ENCODE measurements at regions not wholly inside any gene's neighbourhood (a gene's known extent, or its start where the extent isn't known, plus 50 kb on each side); places are given as distances from the start of the nearest gene placed in this dataset.

DNA sequence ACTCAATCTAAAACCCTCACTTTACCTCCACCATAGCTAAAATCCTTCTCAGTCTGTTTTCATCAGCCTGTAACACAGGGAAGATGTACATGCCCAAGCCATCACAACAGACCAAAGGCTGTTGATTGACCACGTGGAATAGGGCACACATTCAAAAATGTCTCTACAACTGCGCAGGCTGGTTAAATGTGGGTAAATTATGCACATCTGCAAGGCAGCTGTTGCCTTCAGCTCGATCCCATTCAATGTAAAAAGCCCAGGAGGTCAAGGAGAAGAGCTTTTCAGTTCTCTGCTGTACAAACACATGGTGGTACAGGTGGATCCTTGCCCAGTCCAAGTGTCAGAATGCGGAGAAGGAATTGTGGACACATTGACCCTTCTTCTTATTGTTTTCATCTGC, 354.0 kb downstream of the FLRT2 start:
- Mint-ChIP-seq H3K4me3 (ENCODE audit: low read depth, unreplicated experiment) (no peak overlapping the region), H3K9me3 (ENCODE audit: low read depth, unreplicated experiment) (peaks cover 14% of the 10 kb centered on the region), H3K27me3 (ENCODE audit: unreplicated experiment) (no peaks in the 10 kb centered on the region), H3K4me1 (ENCODE audit: low read depth, unreplicated experiment) (no peaks in the 10 kb centered on the region), H3K36me3 (ENCODE audit: insufficient read depth, unreplicated experiment) (no peaks in the 10 kb centered on the region), H3K27ac (ENCODE audit: unreplicated experiment) (no peak overlapping the region)
- CTCF ChIA-PET, result no interaction called here
- no peak for DNase-seq
- TF ChIP-seq, protein P1, sequence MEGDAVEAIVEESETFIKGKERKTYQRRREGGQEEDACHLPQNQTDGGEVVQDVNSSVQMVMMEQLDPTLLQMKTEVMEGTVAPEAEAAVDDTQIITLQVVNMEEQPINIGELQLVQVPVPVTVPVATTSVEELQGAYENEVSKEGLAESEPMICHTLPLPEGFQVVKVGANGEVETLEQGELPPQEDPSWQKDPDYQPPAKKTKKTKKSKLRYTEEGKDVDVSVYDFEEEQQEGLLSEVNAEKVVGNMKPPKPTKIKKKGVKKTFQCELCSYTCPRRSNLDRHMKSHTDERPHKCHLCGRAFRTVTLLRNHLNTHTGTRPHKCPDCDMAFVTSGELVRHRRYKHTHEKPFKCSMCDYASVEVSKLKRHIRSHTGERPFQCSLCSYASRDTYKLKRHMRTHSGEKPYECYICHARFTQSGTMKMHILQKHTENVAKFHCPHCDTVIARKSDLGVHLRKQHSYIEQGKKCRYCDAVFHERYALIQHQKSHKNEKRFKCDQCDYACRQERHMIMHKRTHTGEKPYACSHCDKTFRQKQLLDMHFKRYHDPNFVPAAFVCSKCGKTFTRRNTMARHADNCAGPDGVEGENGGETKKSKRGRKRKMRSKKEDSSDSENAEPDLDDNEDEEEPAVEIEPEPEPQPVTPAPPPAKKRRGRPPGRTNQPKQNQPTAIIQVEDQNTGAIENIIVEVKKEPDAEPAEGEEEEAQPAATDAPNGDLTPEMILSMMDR (IDR thresholded peaks at IDR 0.05; ENCODE audit: unreplicated experiment), result no peak
- intact Hi-C loops (cut with micrococcal nuclease; ENCODE audit: unreplicated experiment), result no loop called here
- no TSS peak for BruUV-seq (replicated peaks)

DNA sequence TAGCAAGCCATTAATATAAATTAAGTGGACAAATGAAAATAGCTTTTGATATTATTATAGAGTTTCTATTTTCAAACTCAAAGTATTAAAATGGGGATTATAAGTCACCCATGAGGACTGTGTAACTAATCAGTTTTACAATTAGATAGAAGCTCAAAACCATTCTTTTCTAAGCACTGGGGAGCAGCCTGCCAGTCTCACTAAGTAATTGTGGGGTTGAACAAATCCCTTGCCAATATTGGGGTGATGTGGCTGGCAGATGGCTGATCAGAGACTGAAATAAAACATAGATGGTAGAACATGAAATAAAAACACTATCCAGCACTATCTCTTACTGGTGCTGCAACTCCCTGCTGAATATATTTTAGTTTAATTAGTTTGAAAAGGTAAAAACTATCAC, 353.2 kb downstream of the FLRT2 start:
- H3K27me3 Mint-ChIP-seq (ENCODE audit: unreplicated experiment), result no peaks in the 10 kb centered on the region
- no peak overlapping the region for H3K4me3 Mint-ChIP-seq (ENCODE audit: low read depth, unreplicated experiment)
- no peaks in the 10 kb centered on the region for H3K36me3 Mint-ChIP-seq (ENCODE audit: insufficient read depth, unreplicated experiment)
- intact Hi-C loops (cut with micrococcal nuclease; ENCODE audit: unreplicated experiment), result no loop called here
- no peak for DNase-seq
- CTCF ChIA-PET, result no interaction called here
- no peak overlapping the region for H3K27ac Mint-ChIP-seq (ENCODE audit: unreplicated experiment)
- H3K9me3 Mint-ChIP-seq (ENCODE audit: low read depth, unreplicated experiment), result peaks cover 14% of the 10 kb centered on the region
- BruUV-seq (replicated peaks), result no TSS peak
- TF ChIP-seq, protein P1 (IDR thresholded peaks at IDR 0.05; ENCODE audit: unreplicated experiment), result no peak
- H3K4me1 Mint-ChIP-seq (ENCODE audit: low read depth, unreplicated experiment), result no peaks in the 10 kb centered on the region

- Mint-ChIP-seq H3K36me3 (ENCODE audit: insufficient read depth, unreplicated experiment) (no peaks in the 10 kb centered on the region), H3K9me3 (ENCODE audit: low read depth, unreplicated experiment) (peaks cover 14% of the 10 kb centered on the region), H3K4me3 (ENCODE audit: low read depth, unreplicated experiment) (no peak overlapping the region), H3K4me1 (ENCODE audit: low read depth, unreplicated experiment) (no peaks in the 10 kb centered on the region), H3K27ac (ENCODE audit: unreplicated experiment) (no peak overlapping the region), H3K27me3 (ENCODE audit: unreplicated experiment) (no peaks in the 10 kb centered on the region)
- BruUV-seq (replicated peaks), result no TSS peak
- TF ChIP-seq, protein P1 (IDR thresholded peaks at IDR 0.05; ENCODE audit: unreplicated experiment), result no peak
- intact Hi-C loops (cut with micrococcal nuclease; ENCODE audit: unreplicated experiment), result no loop called here
- CTCF ChIA-PET, result no interaction called here
- DNase-seq, result no peak
These were observed 352.0 kb downstream of the FLRT2 start for GRCh38 chr14:85881935-85882334.

- intact Hi-C loops (cut with micrococcal nuclease; ENCODE audit: unreplicated experiment), result no loop called here
- TF ChIP-seq, protein P1 (IDR thresholded peaks at IDR 0.05; ENCODE audit: unreplicated experiment), result no peak
- no peak for DNase-seq
- no peaks in the 10 kb centered on the region for H3K4me1 Mint-ChIP-seq (ENCODE audit: low read depth, unreplicated experiment)
- H3K27me3 Mint-ChIP-seq (ENCODE audit: unreplicated experiment), result no peaks in the 10 kb centered on the region
- H3K36me3 Mint-ChIP-seq (ENCODE audit: insufficient read depth, unreplicated experiment), result no peaks in the 10 kb centered on the region
- peaks cover 11% of the 10 kb centered on the region for H3K9me3 Mint-ChIP-seq (ENCODE audit: low read depth, unreplicated experiment)
- BruUV-seq (replicated peaks), result no TSS peak
- CTCF ChIA-PET, result no interaction called here
- H3K27ac Mint-ChIP-seq (ENCODE audit: unreplicated experiment), result no peak overlapping the region
- no peak overlapping the region for H3K4me3 Mint-ChIP-seq (ENCODE audit: low read depth, unreplicated experiment)
These were observed 348.9 kb downstream of the FLRT2 start for GRCh38 chr14:85878874-85879273.

Data from Calu3 (cell line).